Stimulated activated CD8-positive, alpha-beta memory T cell treated with anti-CD3 and anti-CD28 coated beads, Interleukin-7, amount 100 ng/mL, for 48 hours (primary cell): ENCODE measurements at regions not wholly inside any gene's neighbourhood (a gene's known extent, or its start where the extent isn't known, plus 50 kb on each side); places are given as distances from the start of the nearest gene placed in this dataset.

Experiments
- DNase-seq, 2 donors: peaks; one replicate each; pipeline ENCODE4 v3.0.0-alpha.2; 2020; ENCODE audit warnings: low read depth in 1 of 2; ENCODE audit errors: extremely low read depth in 1 of 2

GRCh38 chr2:5985536-5986385, 293.6 kb downstream of the SOX11 start:
- DNase-seq, result no peak

GRCh38 chr2:5986801-5987787, 294.9 kb downstream of the SOX11 start:
- DNase-seq, result no peak

- no peak for DNase-seq
Observed at GRCh38 chr2:5988120-5988519, 295.9 kb downstream of the SOX11 start.

- no peak for DNase-seq
Observed at GRCh38 chr2:5990086-5990485, 297.9 kb downstream of the SOX11 start.

GRCh38 chr2:5991305-5991968, 299.3 kb downstream of the SOX11 start:
- DNase-seq, result no peak

- DNase-seq, result no peak
Observed at GRCh38 chr2:5995832-5996231, 303.6 kb downstream of the SOX11 start.

- no peak for DNase-seq
Observed at GRCh38 chr2:6008186-6008585, 316.0 kb downstream of the SOX11 start.

GRCh38 chr2:6008726-6009125, 316.5 kb downstream of the SOX11 start:
- no peak for DNase-seq

- no peak for DNase-seq
Observed at GRCh38 chr2:6010163-6010562, 318.0 kb downstream of the SOX11 start.

GRCh38 chr2:6011921-6012320, 319.7 kb downstream of the SOX11 start:
- no peak for DNase-seq

- DNase-seq, result no peak
Observed at GRCh38 chr2:6017736-6018286, 325.6 kb downstream of the SOX11 start.

- no peak for DNase-seq
Observed at GRCh38 chr2:6024229-6024628, 332.0 kb downstream of the SOX11 start.

GRCh38 chr2:6024784-6025183, 332.6 kb downstream of the SOX11 start:
- no peak for DNase-seq

- no peak for DNase-seq
Observed at GRCh38 chr2:6025391-6025790, 333.2 kb downstream of the SOX11 start.

GRCh38 chr2:6027066-6027465, 334.9 kb downstream of the SOX11 start:
- DNase-seq, result no peak

GRCh38 chr2:6031200-6031867, 339.1 kb downstream of the SOX11 start:
- no peak for DNase-seq

- no peak for DNase-seq
Observed at GRCh38 chr2:6036211-6036610, 344.0 kb downstream of the SOX11 start.

- DNase-seq, result no peak
Observed at GRCh38 chr2:6043238-6043637, 351.1 kb downstream of the SOX11 start.

- no peak for DNase-seq
Observed at GRCh38 chr2:6052649-6053048, 360.5 kb downstream of the SOX11 start.

- DNase-seq, result no peak
Observed at GRCh38 chr2:6053743-6054142, 361.6 kb downstream of the SOX11 start.
